GM21390 (cell line): ENCODE measurements at regions not wholly inside any gene's neighbourhood (a gene's known extent, or its start where the extent isn't known, plus 50 kb on each side); places are given as distances from the start of the nearest gene placed in this dataset.
"Not testable (repeated sequence)": the region's sequence is repeated elsewhere in the genome, so short reads cannot be mapped to it uniquely, and the experiment has no call there.

Experiments
- ATAC-seq: cut with Tn5 transposase; IDR thresholded peaks from one replicate; pipeline ENCODE4 v1.9.1; 2021; ENCODE audit not compliant: unreplicated experiment

GRCh38 chr20:19110285-19110684 lies 102.2 kb upstream of the SLC24A3 start:
- no peak for ATAC-seq

DNA sequence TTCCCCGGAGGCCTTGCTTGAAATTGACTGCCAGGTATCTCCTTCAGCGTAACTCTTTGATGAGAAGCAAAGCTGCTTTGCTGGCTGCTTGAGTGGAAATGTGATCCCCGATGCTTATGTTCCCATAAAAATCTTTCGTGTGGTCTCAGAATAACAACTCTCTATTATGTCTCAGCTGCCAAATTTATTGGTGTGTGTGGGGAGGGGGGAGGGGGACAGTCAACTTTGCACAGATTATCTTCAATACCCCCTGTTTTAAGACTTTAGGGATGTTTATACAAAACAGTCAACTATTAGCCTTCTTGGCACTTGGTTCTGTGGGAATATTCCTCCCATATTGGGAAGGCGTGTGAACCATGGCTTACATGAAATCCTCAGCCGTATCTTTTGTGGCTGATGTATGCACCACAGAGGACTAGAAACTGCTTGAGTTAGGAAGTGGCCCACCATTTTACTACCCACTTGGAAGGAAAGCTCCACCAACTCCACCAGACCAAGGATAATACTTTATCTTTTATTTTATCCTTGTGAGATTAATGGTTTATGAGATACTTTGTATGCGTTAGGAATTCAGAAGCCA lies 101.5 kb upstream of the SLC24A3 start:
- ATAC-seq, result no peak

- ATAC-seq, result no peak
These were observed 99.6 kb upstream of the SLC24A3 start for GRCh38 chr20:19112828-19113227.

GRCh38 chr20:19113343-19113930 lies 99.0 kb upstream of the SLC24A3 start:
- ATAC-seq, result no peak

DNA sequence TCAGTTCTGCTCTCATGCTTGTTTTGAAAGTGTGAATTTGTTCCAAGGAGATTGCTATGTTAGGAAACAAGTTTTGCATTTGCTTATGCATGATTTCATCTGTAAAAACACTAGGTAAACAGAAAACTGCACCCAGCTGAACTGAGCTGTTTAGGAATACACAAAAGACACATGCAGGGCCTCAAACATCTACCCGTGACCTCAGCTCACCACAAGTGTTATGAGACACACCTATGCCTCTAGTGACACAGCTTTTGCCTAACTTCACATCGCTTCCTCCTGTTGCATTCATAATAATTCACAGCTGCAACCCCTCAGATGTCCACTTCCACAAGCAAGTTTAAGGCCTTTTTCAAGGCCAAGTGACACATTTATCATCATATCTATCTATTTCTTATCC lies 98.0 kb upstream of the SLC24A3 start:
- ATAC-seq, result no peak

DNA sequence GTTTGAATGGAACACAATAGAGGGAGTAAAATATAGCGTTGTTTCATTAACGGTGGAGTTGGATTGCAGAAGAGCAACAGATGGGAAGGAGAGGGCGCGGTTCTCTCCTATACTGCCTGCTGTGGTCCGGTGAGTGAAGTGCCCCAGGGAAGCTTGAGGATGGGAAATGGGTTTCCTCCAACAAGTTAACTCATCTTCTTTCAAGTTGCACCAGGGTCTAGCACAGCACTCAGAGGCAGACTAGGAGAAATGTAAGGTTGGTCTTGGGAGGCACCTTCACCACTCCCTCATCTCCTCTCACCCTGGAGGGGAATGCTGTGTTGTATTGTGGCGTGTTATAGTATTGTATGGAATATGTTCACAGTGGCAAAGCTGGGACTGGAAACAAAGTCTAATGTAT lies 96.9 kb upstream of the SLC24A3 start:
- no peak for ATAC-seq

DNA sequence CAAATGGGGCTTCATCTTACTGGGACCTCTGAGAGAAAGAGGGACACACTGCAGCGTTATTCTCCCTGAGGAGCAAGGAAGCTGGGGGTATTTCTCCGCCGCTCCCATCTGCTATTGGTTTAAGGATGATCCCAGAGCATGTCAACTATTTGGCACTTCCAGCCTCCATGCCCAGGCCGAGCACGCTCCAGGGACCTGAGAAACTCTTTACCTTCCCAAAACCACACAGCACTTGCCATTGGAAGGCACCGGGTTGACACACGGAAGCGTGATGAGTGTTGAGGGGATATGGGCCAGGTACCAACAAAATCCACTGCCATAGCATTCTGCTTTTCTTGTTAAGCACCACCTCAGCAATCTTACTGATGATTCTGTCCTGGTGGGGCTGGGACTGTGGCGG lies 92.4 kb upstream of the SLC24A3 start:
- ATAC-seq, result no peak

DNA sequence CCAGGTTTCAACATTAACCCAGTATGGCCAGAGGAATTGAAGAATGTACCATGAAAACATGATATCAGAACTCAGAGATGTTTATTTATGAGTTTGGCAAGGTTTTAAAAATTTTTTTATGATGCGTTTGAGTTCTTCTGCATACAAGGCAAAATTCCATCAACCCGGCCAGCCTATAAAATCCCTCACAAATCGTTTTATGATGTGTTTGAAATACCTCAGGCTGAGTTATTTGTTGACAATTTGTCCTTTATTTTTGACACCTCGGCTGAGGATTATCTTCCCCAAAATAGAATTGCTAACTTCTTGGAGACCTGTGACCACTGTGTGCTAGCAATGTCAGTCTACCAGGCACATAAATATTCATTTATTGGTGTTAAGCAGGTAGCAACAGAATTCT lies 91.9 kb upstream of the SLC24A3 start:
- ATAC-seq, result no peak

GRCh38 chr20:19121463-19121862 lies 91.0 kb upstream of the SLC24A3 start:
- ATAC-seq, result no peak

GRCh38 chr20:19121916-19122315 lies 90.5 kb upstream of the SLC24A3 start:
- no peak for ATAC-seq

GRCh38 chr20:19122395-19122794 lies 90.0 kb upstream of the SLC24A3 start:
- ATAC-seq, result no peak

DNA sequence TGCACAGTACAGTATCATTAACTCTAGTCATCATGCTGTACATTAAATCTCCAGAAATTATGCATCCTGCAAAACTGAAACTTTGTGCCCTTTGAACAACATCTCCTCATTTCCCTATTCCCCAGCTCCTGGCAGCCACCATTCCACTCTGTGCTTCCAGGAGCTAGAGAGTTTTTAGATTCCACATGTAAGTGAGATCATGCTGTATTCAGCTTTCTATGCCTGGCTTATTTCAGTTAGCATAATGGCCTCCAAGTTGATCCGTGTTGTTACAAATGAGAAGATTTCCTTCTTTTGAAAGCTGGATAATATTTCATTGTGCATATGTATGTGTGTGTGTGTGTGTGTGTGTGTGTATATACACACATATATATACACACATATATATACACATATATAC lies 86.9 kb upstream of the SLC24A3 start:
- no peak for ATAC-seq

DNA sequence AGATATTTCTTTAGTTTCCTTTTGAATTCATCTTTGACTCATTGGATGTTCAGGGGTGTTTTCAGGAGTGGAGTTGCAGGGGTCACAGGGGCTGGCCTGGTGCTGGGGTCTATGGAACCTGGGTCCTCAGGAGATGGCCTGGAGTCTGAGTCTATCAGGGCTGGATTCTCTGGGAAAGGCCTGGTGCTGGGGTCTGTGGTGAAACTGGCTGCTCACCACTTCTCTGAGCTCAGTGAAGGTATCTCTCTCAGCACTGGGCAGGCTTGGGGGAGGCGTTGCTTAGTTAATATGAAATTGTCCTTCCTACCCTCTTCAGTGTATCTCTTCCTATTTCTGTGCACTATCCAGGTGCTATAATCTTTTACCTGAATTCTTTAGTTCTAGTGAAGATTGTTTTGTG lies 83.1 kb upstream of the SLC24A3 start:
- no peak for ATAC-seq

- ATAC-seq, result no peak
These were observed 82.3 kb upstream of the SLC24A3 start for GRCh38 chr20:19129976-19130612.

- no peak for ATAC-seq
These were observed 81.8 kb upstream of the SLC24A3 start for GRCh38 chr20:19130613-19130984.

DNA sequence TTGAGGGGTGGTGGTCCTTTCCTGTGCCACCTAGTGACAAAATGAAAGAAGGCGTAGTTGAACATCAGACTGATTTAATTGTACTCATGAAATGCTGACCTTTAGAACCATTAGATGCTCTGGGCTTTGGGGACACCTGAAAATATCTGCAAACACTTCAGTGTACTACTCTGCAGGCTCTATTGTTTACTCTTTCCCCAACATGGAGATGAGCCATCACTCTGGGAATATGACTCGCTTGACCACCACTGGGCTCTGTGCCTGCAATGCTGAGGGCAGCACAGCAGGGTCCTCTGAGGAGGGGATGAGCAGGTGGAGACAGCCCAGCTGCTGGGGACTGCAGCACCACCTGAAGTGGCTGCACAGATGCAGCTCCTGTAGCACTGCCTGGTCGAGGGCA lies 74.8 kb upstream of the SLC24A3 start:
- no peak for ATAC-seq

DNA sequence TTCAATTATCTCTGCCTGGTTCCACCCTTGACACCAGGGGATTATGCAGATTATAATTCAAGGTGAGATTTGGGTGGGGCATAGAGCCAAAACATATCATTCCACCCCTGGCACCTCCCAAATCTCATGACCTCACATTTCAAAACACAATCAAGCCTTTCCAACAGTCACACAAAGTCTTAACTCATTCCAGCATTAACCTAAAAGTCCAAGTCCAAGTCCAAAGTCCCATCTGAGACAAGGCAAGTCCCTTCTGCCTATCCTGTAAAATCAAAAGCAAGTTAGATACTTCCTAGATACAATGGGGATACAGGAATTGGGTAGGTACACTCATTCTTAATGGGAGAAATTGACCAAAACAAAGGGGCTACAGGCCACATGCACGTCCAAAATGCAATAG lies 73.7 kb upstream of the SLC24A3 start:
- ATAC-seq, result no peak

GRCh38 chr20:19139584-19139983 lies 72.9 kb upstream of the SLC24A3 start:
- not testable (repeated sequence) for ATAC-seq

DNA sequence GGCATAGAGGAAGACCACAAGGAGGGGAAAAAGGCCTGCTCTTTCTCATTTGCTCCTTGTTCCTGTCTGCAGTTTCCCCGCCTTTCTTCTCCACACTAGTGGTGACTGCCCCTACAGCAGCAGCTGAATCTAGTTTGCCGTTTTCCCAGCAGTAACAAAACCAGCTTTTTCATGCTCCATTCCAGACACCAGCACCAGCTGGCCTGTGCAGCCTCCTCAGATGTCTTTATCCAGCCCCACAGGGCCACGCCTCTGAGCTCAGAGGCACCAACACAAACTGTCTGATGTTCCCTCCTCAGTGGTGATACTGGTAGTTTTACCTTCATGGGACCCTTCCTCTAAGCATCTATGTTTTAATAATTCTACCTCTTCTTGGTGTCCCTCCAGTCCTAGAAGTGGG lies 70.4 kb upstream of the SLC24A3 start:
- ATAC-seq, result no peak

- no peak for ATAC-seq
These were observed 68.6 kb upstream of the SLC24A3 start for GRCh38 chr20:19143890-19144289.

DNA sequence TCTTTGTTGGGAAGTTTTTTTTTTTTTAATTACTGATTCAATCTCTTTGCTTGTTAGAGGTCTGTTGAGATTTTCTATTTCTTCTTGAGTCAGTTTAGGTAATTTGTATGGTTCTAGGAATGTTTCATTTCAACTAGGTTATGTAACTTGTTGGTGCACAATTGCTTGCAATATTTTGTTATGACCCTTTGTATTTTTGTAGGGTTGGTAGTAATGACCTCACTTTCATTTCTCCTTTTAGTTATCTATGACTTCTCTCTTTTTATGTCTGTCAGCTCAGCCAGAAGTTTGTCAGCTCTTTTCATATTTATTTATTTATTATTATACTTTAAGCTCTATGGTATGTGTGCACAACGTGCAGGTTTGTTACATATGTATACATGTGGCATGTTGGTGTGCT lies 51.1 kb upstream of the SLC24A3 start:
- ATAC-seq, result no peak
